B cell (primary cell): ENCODE measurements at regions not wholly inside any gene's neighbourhood (a gene's known extent, or its start where the extent isn't known, plus 50 kb on each side); places are given as distances from the start of the nearest gene placed in this dataset.

Experiments used
- ATAC-seq: fragments of 200-7000 bp; cut with Tn5 transposase; one replicate; pipeline ENCODE4 v1.10.0; 2021; ENCODE audit warnings: low read depth, mild to moderate bottlenecking, moderate number of reproducible peaks, moderate library complexity
- CTCF ChIA-PET: fragments of 350-600 bp; sonication (Branson Sonifier 250); formaldehyde crosslinking; loops from one replicate; lab custom pipeline; 2021; ENCODE audit warnings: antibody characterized with exemption, inconsistent platforms; lab: Charles Lee
- POLR2A ChIA-PET: fragments of 350-600 bp; sonication (Branson Sonifier 250); formaldehyde crosslinking; loops from one replicate; lab custom pipeline; 2021; ENCODE audit warnings: antibody characterized with exemption; lab: Charles Lee
- DNase-seq: peaks from one replicate; pipeline ENCODE4 v3.0.0; 2013
- H2AFZ ChIP-seq: 2 replicates; pipeline ENCODE4 v1.6.1; 2012; ENCODE audit warnings: mild to moderate bottlenecking, low read depth, low read length; ENCODE audit not compliant: insufficient read depth, poor library complexity, severe bottlenecking
- H3K27ac ChIP-seq, 2 donors: 1 replicate in 1 of 2; 2 replicates in 1 of 2; pipeline ENCODE4 v1.5.1; 2012 to 2013; ENCODE audit warnings: low read length in 2 of 2, mild to moderate bottlenecking in 2 of 2, moderate library complexity in 1 of 2
- H3K27me3 ChIP-seq, 4 experiments: fragments of 200-600 bp in 1 of 4; sonication (generic) in 1 of 4; replicated peaks in 1 of 4; 1 replicate in 2 of 4; 2 replicates in 2 of 4; pipeline versions ENCODE4 v1.6.1 to v1.7.0; 2013 to 2016; ENCODE audit warnings: low read length in 3 of 4, mild to moderate bottlenecking in 2 of 4, mixed read lengths in 1 of 4, moderate library complexity in 1 of 4; ENCODE audit not compliant: insufficient read depth in 4 of 4, control insufficient read depth in 3 of 4; ENCODE audit errors: control extremely low read depth in 1 of 4
- H3K36me3 ChIP-seq, 2 experiments: replicated peaks in 1 of 2; 1 replicate in 1 of 2; 2 replicates in 1 of 2; pipeline versions ENCODE4 v1.6.1 to v1.7.1; 2013; ENCODE audit warnings: low read length in 1 of 2; ENCODE audit not compliant: insufficient read depth in 2 of 2, control insufficient read depth in 1 of 2; ENCODE audit errors: control extremely low read depth in 1 of 2, extremely low read depth in 1 of 2
- H3K4me1 ChIP-seq, 2 donors: fragments of 200-600 bp in 1 of 2; sonication (generic) in 1 of 2; 1 replicate in 1 of 2; 2 replicates in 1 of 2; pipeline versions ENCODE4 v1.5.1 to v1.6.1; 2013 to 2017; ENCODE audit warnings: low read length in 2 of 2; ENCODE audit not compliant: control insufficient read depth in 2 of 2, insufficient read depth in 2 of 2
- H3K4me2 ChIP-seq: replicated peaks from 2 replicates; pipeline ENCODE3; 2012; ENCODE audit warnings: mild to moderate bottlenecking, low read depth, low read length; ENCODE audit not compliant: poor library complexity, severe bottlenecking
- H3K4me3 ChIP-seq, 5 experiments: fragments of 200-600 bp in 1 of 5; sonication (generic) in 1 of 5; 1 replicate in 3 of 5; 2 replicates in 2 of 5; pipeline versions ENCODE4 v1.5.1 to v1.7.0; 2011 to 2016; ENCODE audit warnings: low read length in 4 of 5, mild to moderate bottlenecking in 4 of 5, low read depth in 2 of 5, control low read depth in 1 of 5, moderate library complexity in 1 of 5; ENCODE audit not compliant: insufficient read depth in 1 of 5; ENCODE audit errors: control extremely low read depth in 1 of 5, extremely low read depth in 1 of 5
- H3K79me2 ChIP-seq: fragments of 200-600 bp; sonication (generic); one replicate; pipeline ENCODE4 v1.6.0; 2016; ENCODE audit warnings: low read length; ENCODE audit not compliant: control insufficient read depth, insufficient read depth
- H3K9ac ChIP-seq: fragments of 200-600 bp; sonication (generic); 2 replicates; pipeline ENCODE4 v1.6.1; 2017; ENCODE audit warnings: mild to moderate bottlenecking, low read length, moderate library complexity
- H3K9me3 ChIP-seq, 3 donors: one replicate each; pipeline versions ENCODE4 v1.6.1 to v1.7.1; 2013; ENCODE audit warnings: low read length in 2 of 3; ENCODE audit not compliant: control insufficient read depth in 2 of 3, insufficient read depth in 1 of 3; ENCODE audit errors: control extremely low read depth in 1 of 3
- H4K20me1 ChIP-seq: 2 replicates; pipeline ENCODE4 v1.6.0; 2012; ENCODE audit warnings: mild to moderate bottlenecking, low read length; ENCODE audit not compliant: insufficient read depth, control insufficient read depth, poor library complexity, severe bottlenecking
- H3K27ac Mint-ChIP-seq: one replicate; pipeline ENCODE4 v1.8.0; 2021; ENCODE audit warnings: mixed read lengths
- H3K27me3 Mint-ChIP-seq: one replicate; pipeline ENCODE4 v1.8.0; 2021; ENCODE audit warnings: mixed read lengths
- H3K4me1 Mint-ChIP-seq: one replicate; pipeline ENCODE4 v1.8.0; 2021; ENCODE audit warnings: mixed read lengths
- H3K4me3 Mint-ChIP-seq: one replicate; pipeline ENCODE4 v1.8.0; 2021; ENCODE audit warnings: mixed read lengths
- H3K9me3 Mint-ChIP-seq: one replicate; pipeline ENCODE4 v1.8.0; 2022; ENCODE audit warnings: mixed read lengths; ENCODE audit not compliant: insufficient read depth
- EZH2 ChIP-seq: IDR thresholded peaks from 2 replicates; pipeline ENCODE4 v1.6.1; 2012; ENCODE audit warnings: borderline replicate concordance, low read depth, mild to moderate bottlenecking, moderate library complexity, low read length; ENCODE audit not compliant: insufficient read depth, poor library complexity, severe bottlenecking
- WGBS: methylation state at CpG from one replicate; pipeline ENCODE4 v1.1.5; 2013; ENCODE audit warnings: missing lambda C conversion rate; ENCODE audit not compliant: insufficient coverage; 5-methylcytosine and 5-hydroxymethylcytosine counted together
- intact Hi-C: fragments of 100-400 bp; cut with micrococcal nuclease; formaldehyde crosslinking; loops from one replicate; pipeline ENCODE4 v1.10.0; 2022
- TF ChIP-seq, protein P1 (sequence below): fragments of 200-600 bp; IDR thresholded peaks from one replicate; pipeline ENCODE4 v1.8.0; 2022; ENCODE audit warnings: antibody characterized with exemption, mild to moderate bottlenecking

GRCh38 chr2:182554950-182555349 is 128.1 kb upstream of the PDE1A start:
- no peaks in the 10 kb centered on the region for H3K4me1 ChIP-seq
- no peaks in the 10 kb centered on the region for H3K4me1 Mint-ChIP-seq
- H3K9me3 Mint-ChIP-seq, result no peaks in the 10 kb centered on the region
- H3K36me3 ChIP-seq, result no peaks in the 10 kb centered on the region
- ATAC-seq (no peak), DNase-seq (no peak)
- no CpG with 5 or more reads among the region's 4 CpGs for WGBS
- H3K27me3 ChIP-seq, result no peaks in the 10 kb centered on the region
- TF ChIP-seq EZH2, result no peak
- TF ChIP-seq, protein P1, sequence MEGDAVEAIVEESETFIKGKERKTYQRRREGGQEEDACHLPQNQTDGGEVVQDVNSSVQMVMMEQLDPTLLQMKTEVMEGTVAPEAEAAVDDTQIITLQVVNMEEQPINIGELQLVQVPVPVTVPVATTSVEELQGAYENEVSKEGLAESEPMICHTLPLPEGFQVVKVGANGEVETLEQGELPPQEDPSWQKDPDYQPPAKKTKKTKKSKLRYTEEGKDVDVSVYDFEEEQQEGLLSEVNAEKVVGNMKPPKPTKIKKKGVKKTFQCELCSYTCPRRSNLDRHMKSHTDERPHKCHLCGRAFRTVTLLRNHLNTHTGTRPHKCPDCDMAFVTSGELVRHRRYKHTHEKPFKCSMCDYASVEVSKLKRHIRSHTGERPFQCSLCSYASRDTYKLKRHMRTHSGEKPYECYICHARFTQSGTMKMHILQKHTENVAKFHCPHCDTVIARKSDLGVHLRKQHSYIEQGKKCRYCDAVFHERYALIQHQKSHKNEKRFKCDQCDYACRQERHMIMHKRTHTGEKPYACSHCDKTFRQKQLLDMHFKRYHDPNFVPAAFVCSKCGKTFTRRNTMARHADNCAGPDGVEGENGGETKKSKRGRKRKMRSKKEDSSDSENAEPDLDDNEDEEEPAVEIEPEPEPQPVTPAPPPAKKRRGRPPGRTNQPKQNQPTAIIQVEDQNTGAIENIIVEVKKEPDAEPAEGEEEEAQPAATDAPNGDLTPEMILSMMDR, result no peak
- no peaks in the 10 kb centered on the region for H3K79me2 ChIP-seq
- H4K20me1 ChIP-seq, result no peaks in the 10 kb centered on the region
- no peak overlapping the region for H2AFZ ChIP-seq
- H3K27ac Mint-ChIP-seq, result no peak overlapping the region
- H3K4me3 ChIP-seq, result no peak overlapping the region
- H3K27ac ChIP-seq, result no peak overlapping the region
- intact Hi-C loops, result no loop called here
- H3K4me3 Mint-ChIP-seq, result no peak overlapping the region
- CTCF ChIA-PET, result no interaction called here
- POLR2A ChIA-PET, result no interaction called here
- no peak overlapping the region for H3K4me2 ChIP-seq
- H3K9me3 ChIP-seq, result no peaks in the 10 kb centered on the region
- H3K27me3 Mint-ChIP-seq, result no peaks in the 10 kb centered on the region
- no peak overlapping the region for H3K9ac ChIP-seq

GRCh38 chr2:182558564-182558963 is 131.7 kb upstream of the PDE1A start:
- POLR2A ChIA-PET, result no interaction called here
- H3K9ac ChIP-seq, result no peak overlapping the region
- WGBS, result 17% methylated on average over 1 of the region's 1 CpG

More at GRCh38 chr2:182558564-182558963, 131.7 kb upstream of the PDE1A start:
- H3K27me3 ChIP-seq, result no peaks in the 10 kb centered on the region
- H3K9me3 ChIP-seq, result no peaks in the 10 kb centered on the region
- DNase-seq (no peak), ATAC-seq (no peak)
- Mint-ChIP-seq H3K9me3 (peaks cover 2% of the 10 kb centered on the region), H3K4me1 (no peaks in the 10 kb centered on the region), H3K27ac (no peak overlapping the region), H3K27me3 (no peaks in the 10 kb centered on the region), H3K4me3 (no peak overlapping the region)
- H3K36me3 ChIP-seq, result no peaks in the 10 kb centered on the region
- H3K4me3 ChIP-seq, result no peak overlapping the region
- TF ChIP-seq EZH2, result no peak
- TF ChIP-seq, protein P1, result no peak
- H2AFZ ChIP-seq, result no peak overlapping the region
- intact Hi-C loops, result no loop called here
- no peaks in the 10 kb centered on the region for H3K79me2 ChIP-seq
- no peak overlapping the region for H3K4me2 ChIP-seq
- H3K4me1 ChIP-seq, result no peaks in the 10 kb centered on the region
- CTCF ChIA-PET, result no interaction called here
- no peak overlapping the region for H3K27ac ChIP-seq
- no peaks in the 10 kb centered on the region for H4K20me1 ChIP-seq
